Upper lobe of right lung (tissue), 1 donor: ENCODE measurements at regions not wholly inside any gene's neighbourhood (a gene's known extent, or its start where the extent isn't known, plus 50 kb on each side); places are given as distances from the start of the nearest gene placed in this dataset.

Experiments
- ATAC-seq: fragments of 200-7000 bp; cut with Tn5 transposase; one replicate; pipeline ENCODE4 v1.9.1; 2020; ENCODE audit warnings: mild to moderate bottlenecking, moderate library complexity
- DNase-seq: peaks from one replicate; pipeline ENCODE4 v3.0.0-alpha.2; 2020
- H3K27ac ChIP-seq: fragments of 200-600 bp; one replicate; pipeline ENCODE4 v1.8.0; 2022
- H3K27me3 ChIP-seq: fragments of 200-600 bp; one replicate; pipeline ENCODE4 v1.8.0; 2022; ENCODE audit warnings: mild to moderate bottlenecking
- H3K36me3 ChIP-seq: fragments of 200-600 bp; one replicate; pipeline ENCODE4 v1.8.0; 2022
- H3K4me1 ChIP-seq: fragments of 200-600 bp; one replicate; pipeline ENCODE4 v1.8.0; 2022
- H3K4me3 ChIP-seq: fragments of 200-600 bp; one replicate; pipeline ENCODE4 v1.8.0; 2022; ENCODE audit warnings: mild to moderate bottlenecking
- H3K9me3 ChIP-seq: fragments of 200-600 bp; one replicate; pipeline ENCODE4 v1.8.0; 2022
- intact Hi-C: fragments of 100-400 bp; cut with DNase I; formaldehyde crosslinking; loops from one replicate; pipeline ENCODE4 v1.11.0; 2022
- TF ChIP-seq, protein P1 (sequence below): fragments of 200-600 bp; IDR thresholded peaks from one replicate; pipeline ENCODE4 v1.8.0; 2022; ENCODE audit warnings: antibody characterized with exemption
- donor health status: DM: no; HTN: yes; CAD: no; lungs with severe emphysema.

DNA sequence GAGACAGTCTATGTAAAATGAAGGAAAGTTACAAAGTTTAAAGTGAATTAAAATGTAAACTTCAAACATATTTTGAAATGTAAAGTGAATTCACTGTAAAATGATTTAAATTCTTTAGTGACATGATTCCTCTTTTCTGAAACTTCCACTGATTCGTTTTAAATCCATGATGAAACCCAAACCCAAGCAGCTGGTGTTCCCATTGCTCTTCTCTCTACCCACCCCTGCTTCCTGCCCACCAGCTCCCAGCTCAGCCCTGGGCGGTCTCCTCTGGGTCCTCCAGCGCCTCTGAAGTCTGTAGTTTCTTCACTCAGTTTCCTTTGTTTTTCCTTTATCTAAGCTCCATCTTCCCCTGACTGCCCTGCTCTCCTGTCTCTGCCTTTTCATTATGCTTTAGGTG is 175.9 kb downstream of the SNX10 start:
- Histone ChIP-seq H3K4me3 (no peak overlapping the region), H3K4me1 (no peaks in the 10 kb centered on the region), H3K27me3 (no peaks in the 10 kb centered on the region), H3K36me3 (no peaks in the 10 kb centered on the region), H3K27ac (no peak overlapping the region), H3K9me3 (no peaks in the 10 kb centered on the region)
- DNase-seq (no peak), ATAC-seq (no peak)
- intact Hi-C loops = no loop called here
- TF ChIP-seq, protein P1, sequence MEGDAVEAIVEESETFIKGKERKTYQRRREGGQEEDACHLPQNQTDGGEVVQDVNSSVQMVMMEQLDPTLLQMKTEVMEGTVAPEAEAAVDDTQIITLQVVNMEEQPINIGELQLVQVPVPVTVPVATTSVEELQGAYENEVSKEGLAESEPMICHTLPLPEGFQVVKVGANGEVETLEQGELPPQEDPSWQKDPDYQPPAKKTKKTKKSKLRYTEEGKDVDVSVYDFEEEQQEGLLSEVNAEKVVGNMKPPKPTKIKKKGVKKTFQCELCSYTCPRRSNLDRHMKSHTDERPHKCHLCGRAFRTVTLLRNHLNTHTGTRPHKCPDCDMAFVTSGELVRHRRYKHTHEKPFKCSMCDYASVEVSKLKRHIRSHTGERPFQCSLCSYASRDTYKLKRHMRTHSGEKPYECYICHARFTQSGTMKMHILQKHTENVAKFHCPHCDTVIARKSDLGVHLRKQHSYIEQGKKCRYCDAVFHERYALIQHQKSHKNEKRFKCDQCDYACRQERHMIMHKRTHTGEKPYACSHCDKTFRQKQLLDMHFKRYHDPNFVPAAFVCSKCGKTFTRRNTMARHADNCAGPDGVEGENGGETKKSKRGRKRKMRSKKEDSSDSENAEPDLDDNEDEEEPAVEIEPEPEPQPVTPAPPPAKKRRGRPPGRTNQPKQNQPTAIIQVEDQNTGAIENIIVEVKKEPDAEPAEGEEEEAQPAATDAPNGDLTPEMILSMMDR = no peak

DNA sequence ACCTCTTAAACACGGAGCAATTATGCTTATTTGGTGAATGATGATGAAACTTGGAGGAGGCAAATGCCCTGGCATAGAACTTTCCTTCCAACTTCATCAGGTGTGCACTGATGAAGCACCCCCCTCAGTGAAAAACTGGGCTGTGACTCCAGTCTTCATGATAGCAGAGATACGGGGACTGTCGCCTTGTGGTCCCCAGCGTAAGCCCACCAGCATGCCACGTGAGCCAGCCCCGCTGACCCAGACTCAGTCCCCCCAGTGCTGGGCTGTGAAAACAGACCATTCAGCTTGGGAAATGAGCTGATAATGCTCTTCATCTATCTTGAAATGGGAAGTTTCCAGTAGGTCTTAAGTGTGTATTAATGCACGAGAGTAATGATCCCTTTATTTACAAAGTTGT is 177.0 kb downstream of the SNX10 start:
- intact Hi-C loops = no loop called here
- ATAC-seq = no peak
- Histone ChIP-seq H3K4me1 (no peaks in the 10 kb centered on the region), H3K9me3 (no peaks in the 10 kb centered on the region), H3K36me3 (no peaks in the 10 kb centered on the region), H3K27me3 (no peaks in the 10 kb centered on the region), H3K4me3 (no peak overlapping the region), H3K27ac (no peak overlapping the region)
- TF ChIP-seq, protein P1 = no peak
- DNase-seq = no peak

DNA sequence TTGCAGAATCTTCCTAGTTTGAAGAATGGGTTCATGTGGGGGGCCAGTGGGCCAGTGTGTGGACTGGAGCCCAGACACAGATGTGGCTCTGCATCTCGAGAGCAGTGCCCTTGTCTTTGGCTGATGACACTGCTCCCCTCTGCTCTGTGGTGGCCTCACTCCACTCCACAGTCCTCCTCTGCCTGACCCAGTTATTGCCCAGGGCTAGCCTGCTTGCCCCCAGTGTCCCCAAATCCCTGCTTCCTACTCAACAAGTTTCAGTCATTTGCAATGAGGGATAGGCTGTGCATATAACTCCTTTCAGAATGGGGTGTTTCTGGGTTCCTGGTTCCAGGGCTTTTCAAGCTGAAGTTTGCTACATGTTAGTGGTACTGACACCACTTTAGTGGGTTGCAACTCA is 177.5 kb downstream of the SNX10 start:
- TF ChIP-seq, protein P1 = no peak
- Histone ChIP-seq H3K4me1 (no peaks in the 10 kb centered on the region), H3K27ac (no peak overlapping the region), H3K9me3 (no peaks in the 10 kb centered on the region), H3K36me3 (no peaks in the 10 kb centered on the region), H3K27me3 (no peaks in the 10 kb centered on the region), H3K4me3 (no peak overlapping the region)
- intact Hi-C loops = no loop called here
- DNase-seq (no peak), ATAC-seq (no peak)

DNA sequence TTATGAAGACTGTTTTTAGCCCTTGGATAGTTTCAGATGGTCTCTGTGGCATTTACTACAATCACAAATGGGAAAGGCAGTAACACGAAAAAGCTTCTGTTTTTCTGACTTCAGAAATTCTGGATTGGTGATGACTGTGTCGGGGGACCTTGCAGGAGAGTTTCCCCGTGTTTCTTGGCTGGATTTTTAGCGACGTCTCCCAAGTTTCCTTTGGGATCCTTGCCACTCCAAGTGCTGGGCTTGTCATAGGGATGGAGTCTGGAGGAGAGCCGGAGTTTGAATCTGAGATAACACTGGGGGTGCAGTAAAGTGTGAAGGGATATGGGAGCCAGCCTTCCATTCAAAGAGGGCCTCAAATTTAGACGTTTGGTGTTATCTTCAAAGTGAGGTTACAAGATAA is 179.0 kb downstream of the SNX10 start:
- ATAC-seq = no peak
- H3K36me3 ChIP-seq = no peaks in the 10 kb centered on the region
- H3K4me1 ChIP-seq = no peaks in the 10 kb centered on the region

DNA sequence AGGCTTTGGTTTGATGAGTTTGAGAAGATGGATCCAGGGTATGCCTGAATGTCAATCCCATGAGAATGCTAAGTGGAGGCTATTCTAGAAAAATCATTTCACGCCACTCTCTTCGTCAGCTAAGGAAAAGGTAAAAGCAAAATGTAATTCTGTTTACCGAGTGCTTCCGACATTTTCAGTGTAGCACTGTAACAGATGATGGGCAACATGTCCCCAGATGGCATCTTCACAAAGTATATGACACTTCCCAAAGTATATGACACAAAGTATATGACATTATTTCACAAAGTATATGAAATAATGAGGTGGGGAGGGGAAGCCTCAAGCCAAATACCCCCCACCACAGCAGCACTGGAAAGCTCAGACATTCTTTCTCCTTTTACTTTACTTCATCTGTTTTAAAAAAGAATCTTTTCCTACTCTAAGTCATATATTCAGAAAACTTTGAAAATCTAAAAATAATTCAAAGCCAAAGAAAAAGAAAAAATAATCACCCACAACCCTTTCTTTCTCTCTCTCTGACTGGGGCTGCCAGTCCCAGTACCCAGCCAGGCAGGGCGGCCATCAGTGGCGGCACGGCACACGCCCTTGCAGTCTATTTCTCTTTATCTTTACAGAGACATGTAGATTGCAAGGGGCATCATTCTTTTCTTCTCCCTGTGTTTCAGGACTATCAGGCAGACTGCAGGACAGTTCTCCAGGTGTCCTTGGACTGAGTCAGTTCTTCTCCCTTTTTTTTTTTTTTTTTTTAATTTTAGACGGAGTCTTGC is 179.8 kb downstream of the SNX10 start:
- intact Hi-C loops = no loop called here
- Histone ChIP-seq H3K27me3 (no peaks in the 10 kb centered on the region), H3K27ac (no peak overlapping the region), H3K4me1 (no peaks in the 10 kb centered on the region), H3K36me3 (no peaks in the 10 kb centered on the region), H3K9me3 (no peaks in the 10 kb centered on the region), H3K4me3 (no peak overlapping the region)
- ATAC-seq (no peak), DNase-seq (no peak)
- TF ChIP-seq, protein P1 = no peak

More for the DNA sequence above, 179.0 kb downstream of the SNX10 start:
- Histone ChIP-seq H3K9me3 (no peaks in the 10 kb centered on the region), H3K4me3 (no peak overlapping the region), H3K27me3 (no peaks in the 10 kb centered on the region), H3K27ac (no peak overlapping the region)
- intact Hi-C loops = no loop called here
- no peak for DNase-seq
- TF ChIP-seq, protein P1 = no peak

DNA sequence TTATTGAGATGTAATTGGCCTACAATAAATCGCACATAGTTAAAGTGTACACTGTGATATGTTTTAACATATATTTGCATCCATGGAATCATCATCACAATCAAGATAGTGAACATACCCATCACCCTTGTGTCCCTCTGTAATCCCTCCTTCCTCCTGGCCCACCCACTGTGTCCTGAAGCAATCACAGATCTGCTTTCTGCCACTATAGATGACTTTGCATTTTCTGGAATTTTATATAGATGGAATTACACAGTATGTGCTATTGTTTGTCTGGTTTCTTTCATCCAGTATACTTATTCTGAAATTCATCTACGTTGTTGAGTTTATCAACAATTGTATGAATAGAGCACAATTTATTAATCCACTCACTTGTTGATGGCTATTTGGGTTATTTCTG is 181.3 kb downstream of the SNX10 start:
- Histone ChIP-seq H3K36me3 (no peaks in the 10 kb centered on the region), H3K9me3 (no peaks in the 10 kb centered on the region), H3K4me1 (no peaks in the 10 kb centered on the region), H3K4me3 (no peak overlapping the region), H3K27ac (no peak overlapping the region), H3K27me3 (no peaks in the 10 kb centered on the region)
- ATAC-seq = no peak
- no peak for DNase-seq
- TF ChIP-seq, protein P1 = no peak
- intact Hi-C loops = no loop called here
